NT2/D1 (cell line): ENCODE measurements at regions not wholly inside any gene's neighbourhood (a gene's known extent, or its start where the extent isn't known, plus 50 kb on each side); places are given as distances from the start of the nearest gene placed in this dataset.

ENCODE experiments used
- YY1 ChIP-seq: IDR thresholded peaks from 2 replicates; pipeline ENCODE4 v1.6.1; 2011; ENCODE audit not compliant: insufficient read length, insufficient read depth
- ZNF274 ChIP-seq: IDR thresholded peaks from 2 replicates; pipeline ENCODE4 v1.6.1; 2011; ENCODE audit warnings: mild to moderate bottlenecking, low read depth, low read length

- TF ChIP-seq ZNF274 (no peak), YY1 (no peak)
These were observed 441.8 kb upstream of the TLE4 start for GRCh38 chr9:79129865-79130480.
